H1 (cell line): ENCODE measurements at regions not wholly inside any gene's neighbourhood (a gene's known extent, or its start where the extent isn't known, plus 50 kb on each side); places are given as distances from the start of the nearest gene placed in this dataset.

Experiments
- CHD7 ChIP-seq: fragments of 300-600 bp; sonication (generic); IDR thresholded peaks from 2 replicates; pipeline ENCODE4 v1.7.1; 2012; ENCODE audit warnings: low read length, moderate library complexity, mild to moderate bottlenecking, inconsistent platforms; ENCODE audit not compliant: insufficient replicate concordance
- KDM4A ChIP-seq: IDR thresholded peaks from one replicate; pipeline ENCODE4 v1.7.1; 2012; ENCODE audit warnings: low read depth, mild to moderate bottlenecking, moderate library complexity, low read length, inconsistent platforms; ENCODE audit not compliant: severe bottlenecking
- TAF7 ChIP-seq: optimal IDR thresholded peaks from 2 replicates; pipeline ENCODE3; 2011; ENCODE audit warnings: low read depth, mild to moderate bottlenecking, inconsistent platforms, low read length, moderate library complexity, borderline replicate concordance
- YY1 ChIP-seq: IDR thresholded peaks from 2 replicates; pipeline ENCODE4 v1.6.1; 2011; ENCODE audit warnings: low read depth, mild to moderate bottlenecking, low read length

GRCh38 chr3:86788371-86788770 lies 202.6 kb downstream of the VGLL3 start (continued):
- TF ChIP-seq CHD7 (no peak), KDM4A (no peak), YY1 (no peak), TAF7 (no peak)
